Large intestine (tissue), 3 donors: ENCODE measurements at regions not wholly inside any gene's neighbourhood (a gene's known extent, or its start where the extent isn't known, plus 50 kb on each side); places are given as distances from the start of the nearest gene placed in this dataset.

ENCODE experiments used
- DNase-seq, 2 donors: peaks; one replicate each; pipeline versions ENCODE4 v3.0.0 to v3.0.0-alpha.2; 2013
- H3K27ac ChIP-seq: one replicate; pipeline ENCODE4 v1.5.1; 2013; ENCODE audit warnings: low read length
- H3K27me3 ChIP-seq: 2 replicates; pipeline ENCODE4 v1.6.1; 2013; ENCODE audit warnings: low read length; ENCODE audit not compliant: control insufficient read depth, insufficient read depth
- H3K36me3 ChIP-seq: 2 replicates; pipeline ENCODE4 v1.6.1; 2013; ENCODE audit warnings: low read length; ENCODE audit not compliant: control insufficient read depth, insufficient read depth
- H3K4me1 ChIP-seq: one replicate; pipeline ENCODE4 v1.6.1; 2013; ENCODE audit warnings: low read length; ENCODE audit not compliant: control insufficient read depth, insufficient read depth
- H3K4me3 ChIP-seq: one replicate; pipeline ENCODE4 v1.5.1; 2013; ENCODE audit warnings: low read length
- H3K9me3 ChIP-seq: one replicate; pipeline ENCODE4 v1.6.1; 2013; ENCODE audit warnings: mild to moderate bottlenecking, low read depth, low read length, moderate library complexity; ENCODE audit not compliant: control insufficient read depth
- WGBS: methylation state at CpG from one replicate; pipeline ENCODE4 v1.1.5; 2013; ENCODE audit warnings: low lambda C conversion rate; ENCODE audit not compliant: insufficient coverage; 5-methylcytosine and 5-hydroxymethylcytosine counted together

GRCh38 chr2:123359636-123360035, 665.5 kb upstream of the CNTNAP5 start:
- Histone ChIP-seq H3K27me3 (no peaks in the 10 kb centered on the region), H3K4me3 (no peak overlapping the region), H3K27ac (no peak overlapping the region), H3K9me3 (no peaks in the 10 kb centered on the region), H3K36me3 (no peaks in the 10 kb centered on the region), H3K4me1 (no peaks in the 10 kb centered on the region)
- 67% methylated on average over 1 of the region's 1 CpG for WGBS
- no peak for DNase-seq

DNA sequence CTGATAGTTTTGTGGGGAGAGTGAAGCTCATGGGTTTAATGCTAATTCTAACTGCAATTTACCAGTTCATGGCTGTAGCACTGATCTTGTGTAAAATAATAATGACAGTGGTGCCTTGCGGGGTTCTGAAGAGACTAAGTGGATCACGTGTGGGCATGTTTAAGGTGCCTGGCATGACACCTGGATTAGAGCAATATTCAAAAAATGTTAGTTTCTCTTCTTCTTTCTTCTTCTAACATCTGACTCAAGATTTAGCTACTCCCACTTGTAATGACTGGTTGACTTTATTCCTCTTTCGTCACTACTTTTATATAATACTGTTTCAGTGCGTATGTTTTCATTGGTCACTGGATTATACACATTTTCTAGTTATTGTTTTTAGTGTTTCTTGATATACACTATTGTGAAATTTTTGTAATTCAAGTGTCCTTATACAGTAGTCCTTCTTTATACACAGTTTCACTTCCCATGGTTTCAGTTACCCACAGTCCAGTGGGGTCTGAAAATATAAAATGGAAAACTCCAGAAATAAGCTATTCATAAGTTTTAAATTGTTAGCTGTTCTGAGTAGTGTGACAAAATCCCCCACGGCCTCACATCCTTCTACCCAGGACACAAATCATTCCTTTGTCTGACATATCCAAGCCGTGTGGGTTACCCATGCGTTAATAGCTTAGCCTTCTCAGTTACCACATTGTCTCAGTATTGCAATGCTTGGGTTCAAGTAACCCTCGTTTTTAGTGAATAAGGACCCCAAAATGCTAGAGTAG, 662.2 kb upstream of the CNTNAP5 start:
- no peaks in the 10 kb centered on the region for H3K27me3 ChIP-seq
- 93% methylated on average over 2 of the region's 8 CpGs for WGBS

GRCh38 chr2:123363826-123364225, 661.3 kb upstream of the CNTNAP5 start:
- H3K4me3 ChIP-seq, result no peak overlapping the region
- H3K36me3 ChIP-seq, result no peaks in the 10 kb centered on the region

More for the DNA sequence above, 662.2 kb upstream of the CNTNAP5 start:
- DNase-seq, result no peak
- H3K27ac ChIP-seq, result no peak overlapping the region
- H3K9me3 ChIP-seq, result no peaks in the 10 kb centered on the region
- H3K4me3 ChIP-seq, result no peak overlapping the region
- H3K36me3 ChIP-seq, result no peaks in the 10 kb centered on the region
- H3K4me1 ChIP-seq, result no peaks in the 10 kb centered on the region

GRCh38 chr2:123364243-123364896, 660.7 kb upstream of the CNTNAP5 start:
- no peak overlapping the region for H3K27ac ChIP-seq
- DNase-seq, result no peak
- H3K27me3 ChIP-seq, result no peaks in the 10 kb centered on the region
- no peaks in the 10 kb centered on the region for H3K4me1 ChIP-seq
- H3K36me3 ChIP-seq, result no peaks in the 10 kb centered on the region
- H3K4me3 ChIP-seq, result no peak overlapping the region
- H3K9me3 ChIP-seq, result no peaks in the 10 kb centered on the region
- 77% methylated on average over 3 of the region's 3 CpGs for WGBS

More at GRCh38 chr2:123363826-123364225, 661.3 kb upstream of the CNTNAP5 start:
- Histone ChIP-seq H3K9me3 (no peaks in the 10 kb centered on the region), H3K27ac (no peak overlapping the region), H3K4me1 (no peaks in the 10 kb centered on the region), H3K27me3 (no peaks in the 10 kb centered on the region)
- WGBS, result 100% methylated on average over 1 of the region's 2 CpGs
- DNase-seq, result no peak

DNA sequence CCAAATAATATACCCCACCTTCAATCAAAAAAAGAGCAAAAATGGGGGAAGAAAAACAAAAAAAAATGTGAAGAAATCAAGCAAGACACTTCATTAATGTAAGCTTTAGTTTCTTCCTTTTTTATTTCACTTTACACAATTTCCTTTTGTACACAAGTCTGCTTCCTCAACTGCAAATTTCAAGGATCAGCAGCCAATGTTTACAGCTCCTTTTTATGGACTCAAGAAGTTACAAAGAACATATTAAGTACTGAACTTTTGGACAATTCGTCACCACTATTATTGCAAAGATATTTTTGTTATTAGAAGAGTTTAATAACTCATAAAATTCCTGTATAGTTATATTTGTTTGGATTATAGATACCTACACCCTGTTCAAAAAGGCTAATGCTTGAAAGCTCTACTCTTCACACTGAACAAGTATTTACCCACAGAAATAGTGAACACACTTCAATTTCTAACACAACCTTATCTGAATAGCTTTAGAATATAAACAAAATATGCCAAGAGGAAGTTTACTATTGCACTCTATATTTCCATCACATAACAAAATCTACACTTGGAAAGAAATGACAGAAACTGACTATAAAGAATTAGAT, 658.7 kb upstream of the CNTNAP5 start:
- Histone ChIP-seq H3K36me3 (no peaks in the 10 kb centered on the region), H3K9me3 (no peaks in the 10 kb centered on the region), H3K27ac (no peak overlapping the region), H3K4me3 (no peak overlapping the region), H3K27me3 (no peaks in the 10 kb centered on the region), H3K4me1 (no peaks in the 10 kb centered on the region)
- WGBS, result no CpG with 5 or more reads among the region's 1 CpG
- no peak for DNase-seq

GRCh38 chr2:123370186-123370585, 654.9 kb upstream of the CNTNAP5 start:
- Histone ChIP-seq H3K4me3 (no peak overlapping the region), H3K27ac (no peak overlapping the region), H3K9me3 (no peaks in the 10 kb centered on the region), H3K36me3 (no peaks in the 10 kb centered on the region), H3K27me3 (no peaks in the 10 kb centered on the region), H3K4me1 (no peaks in the 10 kb centered on the region)
- no peak for DNase-seq

DNA sequence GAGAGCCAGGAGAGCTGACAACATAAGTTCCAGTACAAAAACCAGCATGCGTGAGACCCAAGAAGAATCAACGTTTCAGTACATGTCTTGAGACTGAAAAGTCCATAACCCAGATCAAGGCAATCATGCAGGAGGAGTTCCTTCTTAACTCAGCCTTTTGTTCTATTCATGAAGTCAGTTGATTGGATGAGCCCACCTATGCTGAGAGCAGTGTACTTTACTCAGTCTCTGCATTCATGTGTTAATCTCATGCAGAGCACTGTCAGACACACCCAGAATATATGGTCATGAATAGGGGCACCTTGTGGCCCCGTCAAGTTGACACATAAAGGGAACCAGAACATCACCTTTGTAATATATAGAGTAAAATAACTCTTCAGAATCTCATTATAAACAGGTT, 653.6 kb upstream of the CNTNAP5 start:
- Histone ChIP-seq H3K27ac (no peak overlapping the region), H3K36me3 (no peaks in the 10 kb centered on the region), H3K27me3 (no peaks in the 10 kb centered on the region), H3K4me3 (no peak overlapping the region), H3K9me3 (no peaks in the 10 kb centered on the region), H3K4me1 (no peaks in the 10 kb centered on the region)
- no peak for DNase-seq
- 20% methylated on average over 1 of the region's 3 CpGs for WGBS

DNA sequence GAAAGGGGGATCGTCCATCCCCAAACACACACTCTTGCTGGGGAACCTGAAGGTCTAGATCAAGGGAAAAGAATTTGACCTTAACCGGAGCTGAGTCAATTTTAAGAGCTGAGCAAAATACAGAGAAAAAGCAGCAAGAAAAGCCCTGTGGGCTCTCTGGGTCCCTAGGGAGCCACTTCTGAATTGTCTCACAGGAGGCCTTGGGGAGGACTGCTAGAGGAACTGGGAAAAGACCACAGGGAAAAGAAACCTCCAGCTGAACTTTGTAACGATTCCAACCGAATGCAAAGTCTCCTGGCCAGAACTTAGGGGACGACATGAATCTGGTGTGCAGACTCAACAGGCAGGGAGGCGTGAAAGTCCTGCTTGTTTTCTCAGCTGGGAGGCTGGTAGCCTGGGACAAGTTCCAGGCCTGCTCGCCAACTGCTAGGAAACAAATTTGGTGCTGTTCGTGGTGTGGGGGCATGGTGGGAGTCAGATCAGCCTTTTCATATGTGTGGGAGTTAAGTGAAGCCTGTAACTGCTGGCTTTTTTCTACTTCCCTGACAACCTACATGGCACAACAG, 644.6 kb upstream of the CNTNAP5 start:
- 80% methylated on average over 1 of the region's 8 CpGs for WGBS
- DNase-seq, result no peak
- Histone ChIP-seq H3K9me3 (no peaks in the 10 kb centered on the region), H3K36me3 (no peaks in the 10 kb centered on the region), H3K27me3 (no peaks in the 10 kb centered on the region), H3K27ac (no peak overlapping the region), H3K4me3 (no peak overlapping the region), H3K4me1 (no peaks in the 10 kb centered on the region)

GRCh38 chr2:123415678-123416077, 609.4 kb upstream of the CNTNAP5 start:
- DNase-seq, result no peak
- Histone ChIP-seq H3K9me3 (peaks cover 3% of the 10 kb centered on the region), H3K4me1 (no peaks in the 10 kb centered on the region), H3K36me3 (no peaks in the 10 kb centered on the region), H3K27ac (no peak overlapping the region), H3K27me3 (no peaks in the 10 kb centered on the region), H3K4me3 (no peak overlapping the region)
- 82% methylated on average over 2 of the region's 2 CpGs for WGBS

DNA sequence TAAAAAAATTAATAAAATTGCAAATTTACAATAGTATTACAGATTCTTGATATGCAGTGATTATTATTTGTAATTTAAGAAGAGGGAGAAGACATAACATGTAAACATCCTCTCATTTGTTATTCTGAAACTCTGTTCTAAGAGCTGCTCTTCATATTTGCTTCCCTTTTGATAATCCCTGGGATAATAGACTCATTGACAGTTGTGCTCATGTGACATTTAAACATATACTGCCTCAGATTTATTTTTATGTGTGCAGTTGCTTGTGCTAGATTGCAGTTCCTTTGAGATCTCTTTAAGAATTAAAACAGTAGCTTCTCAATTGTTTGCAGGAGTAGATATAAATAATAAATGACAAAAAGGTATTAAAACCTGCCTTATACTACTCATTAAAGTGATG, 605.1 kb upstream of the CNTNAP5 start:
- H3K4me3 ChIP-seq, result no peak overlapping the region
- H3K36me3 ChIP-seq, result no peaks in the 10 kb centered on the region
- DNase-seq, result no peak
- no peak overlapping the region for H3K27ac ChIP-seq
- no peaks in the 10 kb centered on the region for H3K27me3 ChIP-seq
- no peaks in the 10 kb centered on the region for H3K9me3 ChIP-seq
- no peaks in the 10 kb centered on the region for H3K4me1 ChIP-seq
